Smooth muscle cell (in vitro differentiated cells): ENCODE measurements at regions not wholly inside any gene's neighbourhood (a gene's known extent, or its start where the extent isn't known, plus 50 kb on each side); places are given as distances from the start of the nearest gene placed in this dataset.

ENCODE experiments used
- DNase-seq: peaks from one replicate; lab custom pipeline; 2025; ENCODE audit not compliant: unreplicated experiment; lab: John Stamatoyannopoulos, UW
- H2AFZ ChIP-seq: fragments of 200-600 bp; sonication (generic); 2 replicates; pipeline ENCODE4 v1.6.0; 2016; ENCODE audit warnings: antibody characterized with exemption, low read depth, mild to moderate bottlenecking
- H3F3A ChIP-seq: fragments of 200-600 bp; sonication (generic); 2 replicates; pipeline ENCODE4 v1.6.0; 2017; ENCODE audit warnings: antibody characterized with exemption, low read depth
- H3K27ac ChIP-seq: fragments of 200-600 bp; sonication (generic); 2 replicates; pipeline ENCODE4 v1.5.1; 2016; ENCODE audit warnings: low read depth, mild to moderate bottlenecking
- H3K27me3 ChIP-seq: fragments of 200-600 bp; sonication (generic); 2 replicates; pipeline ENCODE4 v1.6.1; 2016; ENCODE audit warnings: low read depth, mild to moderate bottlenecking
- H3K36me3 ChIP-seq: fragments of 200-600 bp; sonication (generic); 2 replicates; pipeline ENCODE4 v1.5.1; 2016; ENCODE audit warnings: low read depth
- H3K4me1 ChIP-seq: fragments of 200-600 bp; sonication (generic); 2 replicates; pipeline ENCODE4 v1.5.1; 2016; ENCODE audit warnings: low read depth
- H3K4me2 ChIP-seq: fragments of 200-600 bp; sonication (generic); 2 replicates; pipeline ENCODE4 v1.6.0; 2016; ENCODE audit warnings: mild to moderate bottlenecking
- H3K4me3 ChIP-seq: fragments of 200-600 bp; sonication (generic); 2 replicates; pipeline ENCODE4 v1.5.1; 2016; ENCODE audit warnings: mild to moderate bottlenecking
- H3K79me2 ChIP-seq: fragments of 200-600 bp; sonication (generic); 2 replicates; pipeline ENCODE4 v1.6.0; 2016; ENCODE audit warnings: low read depth, mild to moderate bottlenecking
- H3K9ac ChIP-seq: fragments of 200-600 bp; sonication (generic); 2 replicates; pipeline ENCODE4 v1.6.0; 2016; ENCODE audit warnings: low read depth
- H3K9me3 ChIP-seq: fragments of 200-600 bp; sonication (generic); replicated peaks from 2 replicates; pipeline ENCODE4 v1.5.1; 2016; ENCODE audit warnings: low read depth
- H4K20me1 ChIP-seq: fragments of 200-600 bp; sonication (generic); 2 replicates; pipeline ENCODE4 v1.6.0; 2016; ENCODE audit warnings: low read depth
- WGBS: methylation state at CpG from one replicate; pipeline ENCODE4 v1.1.7; 2016; ENCODE audit warnings: low lambda C conversion rate; 5-methylcytosine and 5-hydroxymethylcytosine counted together
- TF ChIP-seq, protein P1 (sequence below): fragments of 200-600 bp; sonication (generic); IDR thresholded peaks from 2 replicates; pipeline ENCODE4 v1.5.1; 2017; ENCODE audit warnings: borderline replicate concordance, mild to moderate bottlenecking, antibody characterized with exemption; ENCODE audit not compliant: insufficient read depth, poor library complexity, severe bottlenecking

DNA sequence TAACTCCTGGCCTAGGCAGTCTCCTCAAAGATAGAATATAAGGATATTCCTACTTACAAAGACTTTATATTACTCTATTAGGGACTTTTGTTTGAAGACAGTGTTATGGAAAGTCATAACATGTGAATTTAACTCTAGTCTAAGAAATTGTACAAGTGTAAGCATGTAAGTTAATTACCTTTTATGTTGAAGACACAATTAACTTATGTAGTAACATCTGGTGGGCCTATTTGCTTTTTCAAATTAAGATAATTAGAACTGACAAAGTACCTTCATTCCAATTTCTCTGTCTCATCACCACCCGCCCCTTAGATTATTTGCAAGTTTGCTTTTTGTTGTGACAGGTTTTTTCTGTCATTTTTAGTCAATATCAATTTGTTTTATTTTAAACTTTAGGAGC lies 126.0 kb upstream of the THSD7A start:
- Histone ChIP-seq H3K27me3 (no peaks in the 10 kb centered on the region), H3K4me2 (no peak overlapping the region), H3K36me3 (no peaks in the 10 kb centered on the region), H3K79me2 (no peaks in the 10 kb centered on the region), H2AFZ (no peak overlapping the region), H3F3A (no peaks in the 10 kb centered on the region), H4K20me1 (no peaks in the 10 kb centered on the region), H3K9ac (no peak overlapping the region), H3K4me3 (no peak overlapping the region), H3K27ac (no peak overlapping the region), H3K4me1 (no peaks in the 10 kb centered on the region), H3K9me3 (no peaks in the 10 kb centered on the region)
- WGBS = 89% methylated on average over 1 of the region's 1 CpG
- TF ChIP-seq, protein P1, sequence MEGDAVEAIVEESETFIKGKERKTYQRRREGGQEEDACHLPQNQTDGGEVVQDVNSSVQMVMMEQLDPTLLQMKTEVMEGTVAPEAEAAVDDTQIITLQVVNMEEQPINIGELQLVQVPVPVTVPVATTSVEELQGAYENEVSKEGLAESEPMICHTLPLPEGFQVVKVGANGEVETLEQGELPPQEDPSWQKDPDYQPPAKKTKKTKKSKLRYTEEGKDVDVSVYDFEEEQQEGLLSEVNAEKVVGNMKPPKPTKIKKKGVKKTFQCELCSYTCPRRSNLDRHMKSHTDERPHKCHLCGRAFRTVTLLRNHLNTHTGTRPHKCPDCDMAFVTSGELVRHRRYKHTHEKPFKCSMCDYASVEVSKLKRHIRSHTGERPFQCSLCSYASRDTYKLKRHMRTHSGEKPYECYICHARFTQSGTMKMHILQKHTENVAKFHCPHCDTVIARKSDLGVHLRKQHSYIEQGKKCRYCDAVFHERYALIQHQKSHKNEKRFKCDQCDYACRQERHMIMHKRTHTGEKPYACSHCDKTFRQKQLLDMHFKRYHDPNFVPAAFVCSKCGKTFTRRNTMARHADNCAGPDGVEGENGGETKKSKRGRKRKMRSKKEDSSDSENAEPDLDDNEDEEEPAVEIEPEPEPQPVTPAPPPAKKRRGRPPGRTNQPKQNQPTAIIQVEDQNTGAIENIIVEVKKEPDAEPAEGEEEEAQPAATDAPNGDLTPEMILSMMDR = no peak
- DNase-seq = no peak

DNA sequence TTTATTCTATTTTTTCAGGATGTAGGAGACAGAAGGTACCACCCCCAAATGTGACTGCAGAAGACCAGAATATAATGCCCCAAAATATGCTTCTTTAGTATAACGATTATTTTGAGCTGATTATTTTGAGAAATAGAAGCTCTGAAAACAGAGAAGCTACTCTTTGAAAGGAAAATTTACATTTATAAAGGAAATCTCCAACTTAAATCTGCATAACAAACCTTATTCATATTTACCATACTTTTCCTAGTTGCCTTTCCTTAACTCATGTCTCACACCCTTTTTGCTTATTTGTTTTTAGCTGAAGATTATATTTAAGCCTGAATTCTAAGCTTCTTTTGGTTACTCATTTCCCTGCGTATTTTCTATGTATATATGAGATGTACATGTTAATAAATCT lies 127.1 kb upstream of the THSD7A start:
- no peaks in the 10 kb centered on the region for H4K20me1 ChIP-seq
- H3K9ac ChIP-seq = no peak overlapping the region
- H3F3A ChIP-seq = no peaks in the 10 kb centered on the region
- no peaks in the 10 kb centered on the region for H3K4me1 ChIP-seq
- no peaks in the 10 kb centered on the region for H3K9me3 ChIP-seq
- H3K79me2 ChIP-seq = no peaks in the 10 kb centered on the region
- whole genome bisulfite sequencing = 84% methylated on average over 2 of the region's 2 CpGs
- no peaks in the 10 kb centered on the region for H3K27me3 ChIP-seq
- H3K36me3 ChIP-seq = no peaks in the 10 kb centered on the region
- H3K4me2 ChIP-seq = no peak overlapping the region
- H3K27ac ChIP-seq = no peak overlapping the region
- no peak for DNase-seq
- no peak overlapping the region for H2AFZ ChIP-seq
- TF ChIP-seq, protein P1 = no peak
- no peak overlapping the region for H3K4me3 ChIP-seq

DNA sequence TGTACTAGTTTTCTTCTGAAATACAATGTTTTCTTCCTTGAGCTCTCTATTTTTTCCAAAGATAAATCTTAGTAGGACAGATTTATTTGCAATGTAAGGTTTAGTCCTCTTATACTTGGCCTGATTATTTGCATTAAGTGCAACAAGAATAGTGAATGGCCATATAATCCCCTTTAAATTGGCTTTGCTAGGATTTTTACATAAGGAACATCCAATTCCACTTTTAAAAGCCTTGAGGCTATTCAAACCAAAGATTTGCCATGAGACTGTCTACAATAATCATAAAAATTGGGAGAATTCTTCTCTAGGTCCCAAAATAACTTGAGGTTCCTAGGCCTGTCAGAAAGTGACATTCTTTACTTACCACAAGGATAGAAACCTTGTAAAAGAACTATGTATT lies 128.6 kb upstream of the THSD7A start:
- Histone ChIP-seq H3F3A (no peaks in the 10 kb centered on the region), H3K27me3 (no peaks in the 10 kb centered on the region), H3K4me3 (no peak overlapping the region), H3K4me2 (no peak overlapping the region), H3K9ac (no peak overlapping the region), H3K79me2 (no peaks in the 10 kb centered on the region), H3K4me1 (no peaks in the 10 kb centered on the region), H3K9me3 (no peaks in the 10 kb centered on the region), H2AFZ (no peak overlapping the region), H3K27ac (no peak overlapping the region), H4K20me1 (no peaks in the 10 kb centered on the region), H3K36me3 (no peaks in the 10 kb centered on the region)
- DNase-seq = no peak
- TF ChIP-seq, protein P1 = no peak

DNA sequence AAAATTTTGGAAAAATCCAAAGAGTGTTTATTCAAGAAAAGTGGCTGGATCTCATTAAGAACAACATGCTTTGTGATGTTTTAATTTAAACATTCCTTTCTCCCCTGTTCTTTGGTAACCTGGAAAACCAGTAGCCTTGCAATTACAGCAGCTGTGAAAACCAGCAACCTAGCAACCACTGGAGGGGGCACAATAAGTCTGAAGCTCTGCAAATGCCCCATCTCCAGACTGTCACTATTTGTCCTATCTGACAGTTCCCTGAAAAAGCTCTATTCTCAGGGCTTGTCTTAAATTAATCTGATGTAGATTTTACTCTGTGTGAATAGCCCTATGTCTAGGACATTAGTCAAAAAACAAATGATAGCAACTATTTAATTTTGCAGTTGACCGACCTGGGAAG lies 137.6 kb upstream of the THSD7A start:
- Histone ChIP-seq H3K9me3 (no peaks in the 10 kb centered on the region), H4K20me1 (no peaks in the 10 kb centered on the region), H3F3A (no peaks in the 10 kb centered on the region), H3K4me1 (no peaks in the 10 kb centered on the region), H3K4me2 (no peak overlapping the region), H3K36me3 (no peaks in the 10 kb centered on the region), H3K79me2 (no peaks in the 10 kb centered on the region), H3K27me3 (no peaks in the 10 kb centered on the region), H3K4me3 (no peak overlapping the region), H3K9ac (no peak overlapping the region), H3K27ac (no peak overlapping the region), H2AFZ (no peak overlapping the region)
- TF ChIP-seq, protein P1 = no peak
- 90% methylated on average over 1 of the region's 1 CpG for WGBS
- DNase-seq = no peak
